ENCODE measurements at regions not wholly inside any gene's neighbourhood (a gene's known extent, or its start where the extent isn't known, plus 50 kb on each side); places are given as distances from the start of the nearest gene placed in this dataset.

GRCh38 chr1:80917826-80918225 is 882.9 kb upstream of the ADGRL2 start:
- H3K4me1 ChIP-seq (ENCODE audit: control insufficient read depth in 2 of 3, insufficient read depth in 2 of 3, low read depth in 1 of 3, low read length in 3 of 3), result no peaks in the 10 kb centered on the region
- intact Hi-C loops (cut with DNase I), result no loop called here
- no peaks in the 10 kb centered on the region for H3K9me3 ChIP-seq (ENCODE audit: control insufficient read depth in 2 of 3, insufficient read depth in 1 of 3, low read length in 3 of 3)
- no peak overlapping the region for H3K9ac ChIP-seq (ENCODE audit: low read length in 3 of 3)
- no peaks in the 10 kb centered on the region for H3K36me3 ChIP-seq (ENCODE audit: control insufficient read depth in 2 of 3, insufficient read depth in 3 of 3, low read length in 3 of 3)
- no peaks in the 10 kb centered on the region for H3K27me3 ChIP-seq (ENCODE audit: control insufficient read depth, insufficient read depth, low read length)
- DNase-seq (no peak), FAIRE-seq (no peak)
- no peak overlapping the region for H3K4me3 ChIP-seq (ENCODE audit: low read length in 3 of 3)
- H3K27ac ChIP-seq (ENCODE audit: low read depth in 2 of 2, low read length in 2 of 2), result no peak overlapping the region
- TF ChIP-seq CTCF (IDR thresholded peaks at IDR 0.05; ENCODE audit: borderline replicate concordance, extremely low read depth, insufficient read depth), result no peak

DNA sequence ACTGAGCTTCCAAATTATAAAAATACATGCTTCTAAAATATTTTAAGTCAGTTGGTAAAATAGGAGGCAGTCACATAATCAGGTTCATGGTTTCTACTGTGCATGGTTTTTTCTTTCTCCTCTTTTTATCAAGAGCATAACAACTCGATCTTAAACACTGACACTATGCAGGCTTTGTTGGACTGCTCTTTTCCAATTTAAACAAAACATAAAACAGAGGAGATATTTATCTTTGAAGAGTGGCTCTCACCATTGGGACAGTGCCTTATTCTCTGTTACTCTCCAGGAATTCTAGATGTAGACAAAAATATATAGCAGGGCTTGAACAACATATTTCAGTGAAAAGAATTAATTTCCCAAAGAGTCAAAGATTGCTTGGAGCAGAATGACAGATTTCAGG is 883.5 kb upstream of the ADGRL2 start:
- intact Hi-C loops (cut with DNase I), result no loop called here
- Histone ChIP-seq H3K27me3 (ENCODE audit: control insufficient read depth, insufficient read depth, low read length) (no peaks in the 10 kb centered on the region), H3K36me3 (ENCODE audit: control insufficient read depth in 2 of 3, insufficient read depth in 3 of 3, low read length in 3 of 3) (no peaks in the 10 kb centered on the region), H3K4me1 (ENCODE audit: control insufficient read depth in 2 of 3, insufficient read depth in 2 of 3, low read depth in 1 of 3, low read length in 3 of 3) (no peaks in the 10 kb centered on the region), H3K27ac (ENCODE audit: low read depth in 2 of 2, low read length in 2 of 2) (no peak overlapping the region), H3K4me3 (ENCODE audit: low read length in 3 of 3) (no peak overlapping the region), H3K9me3 (ENCODE audit: control insufficient read depth in 2 of 3, insufficient read depth in 1 of 3, low read length in 3 of 3) (no peaks in the 10 kb centered on the region), H3K9ac (ENCODE audit: low read length in 3 of 3) (no peak overlapping the region)
- FAIRE-seq, result no peak
- TF ChIP-seq CTCF (IDR thresholded peaks at IDR 0.05; ENCODE audit: borderline replicate concordance, extremely low read depth, insufficient read depth), result no peak
- DNase-seq, result peak in 1 of 5 donors; percentile 12

DNA sequence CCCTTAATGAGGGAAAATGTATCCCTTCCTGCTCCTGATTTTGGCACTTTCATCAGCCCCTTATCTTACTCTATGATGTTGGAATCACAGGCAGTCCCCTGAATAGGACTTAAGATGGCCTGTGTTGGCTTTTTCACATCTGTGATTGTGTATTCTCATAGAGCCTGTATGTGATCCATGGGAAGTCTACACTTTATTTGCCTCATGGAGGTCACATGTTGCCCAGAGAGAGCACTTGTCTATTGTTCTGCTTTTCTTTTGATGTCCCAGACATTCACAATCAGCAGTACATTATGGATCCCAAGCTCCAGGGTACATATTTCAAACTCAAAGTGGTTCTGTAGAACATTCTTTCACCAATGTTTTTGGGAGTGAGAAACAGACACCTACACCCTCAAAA is 885.2 kb upstream of the ADGRL2 start:
- H3K9me3 ChIP-seq (ENCODE audit: control insufficient read depth in 2 of 3, insufficient read depth in 1 of 3, low read length in 3 of 3), result no peaks in the 10 kb centered on the region
- no peak overlapping the region for H3K9ac ChIP-seq (ENCODE audit: low read length in 3 of 3)

More for the DNA sequence above, 885.2 kb upstream of the ADGRL2 start:
- H3K4me3 ChIP-seq (ENCODE audit: low read length in 3 of 3), result no peak overlapping the region
- TF ChIP-seq CTCF (IDR thresholded peaks at IDR 0.05; ENCODE audit: borderline replicate concordance, extremely low read depth, insufficient read depth), result no peak
- no peak overlapping the region for H3K27ac ChIP-seq (ENCODE audit: low read depth in 2 of 2, low read length in 2 of 2)
- no peaks in the 10 kb centered on the region for H3K36me3 ChIP-seq (ENCODE audit: control insufficient read depth in 2 of 3, insufficient read depth in 3 of 3, low read length in 3 of 3)
- DNase-seq (no peak), FAIRE-seq (no peak)
- no peaks in the 10 kb centered on the region for H3K4me1 ChIP-seq (ENCODE audit: control insufficient read depth in 2 of 3, insufficient read depth in 2 of 3, low read depth in 1 of 3, low read length in 3 of 3)
- no peaks in the 10 kb centered on the region for H3K27me3 ChIP-seq (ENCODE audit: control insufficient read depth, insufficient read depth, low read length)
- intact Hi-C loops (cut with DNase I), result no loop called here

Measured in kidney (tissue), 13 donors.